ENCODE measurements at regions not wholly inside any gene's neighbourhood (a gene's known extent, or its start where the extent isn't known, plus 50 kb on each side); places are given as distances from the start of the nearest gene placed in this dataset.

GRCh38 chr2:176421297-176422050, 152.2 kb downstream of the MTX2 start:
- Histone ChIP-seq H3K4me1 (ENCODE audit: insufficient read depth, low read length) (no peaks in the 10 kb centered on the region), H3K9ac (ENCODE audit: insufficient read depth, low read depth, low read length) (no peak overlapping the region), H3K36me3 (replicated peaks in 1 of 2; ENCODE audit: control insufficient read depth in 1 of 2, insufficient read depth in 2 of 2, low read length in 2 of 2) (no peaks in the 10 kb centered on the region), H3K4me3 (replicated peaks in 1 of 3; ENCODE audit: insufficient read depth in 1 of 3, low read depth in 2 of 3, low read length in 3 of 3) (no peak overlapping the region), H3K9me3 (ENCODE audit: low read length) (no peaks in the 10 kb centered on the region), H3K4me2 (ENCODE audit: low read depth, low read length) (no peak overlapping the region), H4K20me1 (ENCODE audit: insufficient read depth, low read length) (no peaks in the 10 kb centered on the region), H2AFZ (ENCODE audit: low read length) (no peak overlapping the region), H3K27me3 (ENCODE audit: control insufficient read depth in 1 of 2, insufficient read depth in 2 of 2, low read length in 2 of 2) (peaks cover 0 to 31% of the 10 kb centered on the region in 2 experiments; a peak in 4 of 5 replicates), H3K79me2 (ENCODE audit: insufficient read depth, low read length) (no peaks in the 10 kb centered on the region), H3K27ac (ENCODE audit: extremely low read length, insufficient read depth, low read length) (no peak overlapping the region)
- ChIA-PET CTCF (ENCODE audit: low intra/inter-chr PET ratio, low total read pairs) (no interaction called here), POLR2A (no interaction called here)
- ATAC-seq (no peak), FAIRE-seq (no peak), DNase-seq (ENCODE audit: low spot score) (no peak)
- in situ Hi-C loops (cut with HindIII; ENCODE audit: extremely low pct_ligation_motif_present, low pct_unique_long_range_greater_than_20kb) (no loop called here), intact Hi-C loops (cut with micrococcal nuclease; ENCODE audit: unreplicated experiment) (no loop called here)
- no TSS peak for BruUV-seq (replicated peaks)
- WGBS (ENCODE audit: low lambda C conversion rate): 23% methylated on average over 5 of the region's 5 CpGs
- TF ChIP-seq REPIN1 (CRISPR knock-in tag; IDR thresholded peaks at IDR 0.05; ENCODE audit: borderline replicate concordance, low read depth) (no peak), ZNF33A (CRISPR knock-in tag; IDR thresholded peaks at IDR 0.05; ENCODE audit: borderline replicate concordance) (no peak), KDM5A (IDR thresholded peaks at IDR 0.05; ENCODE audit: borderline replicate concordance, low read length) (no peak), CREM (IDR thresholded peaks at IDR 0.05) (no peak), CREM (CRISPR knock-in tag; IDR thresholded peaks at IDR 0.05) (no peak), MYPOP (CRISPR knock-in tag; IDR thresholded peaks at IDR 0.05) (no peak), SUZ12 (IDR thresholded peaks at IDR 0.05; ENCODE audit: low read depth, low read length) (no peak), ZNF766 (CRISPR knock-in tag; IDR thresholded peaks at IDR 0.05; ENCODE audit: borderline replicate concordance) (no peak), ZFP90 (CRISPR knock-in tag; IDR thresholded peaks at IDR 0.05; ENCODE audit: borderline replicate concordance) (no peak), ZNF605 (CRISPR knock-in tag; IDR thresholded peaks at IDR 0.05) (no peak), GMEB2 (CRISPR knock-in tag; IDR thresholded peaks at IDR 0.05; ENCODE audit: low read depth) (no peak), ZMYM2 (CRISPR knock-in tag; IDR thresholded peaks at IDR 0.05) (no peak), ZNF264 (CRISPR knock-in tag; IDR thresholded peaks at IDR 0.05) (no peak), ZNF775 (CRISPR knock-in tag; IDR thresholded peaks at IDR 0.05; ENCODE audit: borderline replicate concordance) (no peak), RBM22 (optimal IDR thresholded peaks at IDR 0.05; ENCODE audit: low read length) (no peak), MAX (IDR thresholded peaks at IDR 0.05) (no peak)

Data from HepG2 (cell line).